Smooth muscle cell (in vitro differentiated cells): ENCODE measurements at regions not wholly inside any gene's neighbourhood (a gene's known extent, or its start where the extent isn't known, plus 50 kb on each side); places are given as distances from the start of the nearest gene placed in this dataset.
A peak's percentile ranks its signal among the peaks of the same experiment; 100 is the strongest.

ENCODE experiments used
- DNase-seq: peaks from one replicate; lab custom pipeline; 2025; ENCODE audit not compliant: unreplicated experiment; lab: John Stamatoyannopoulos, UW
- H2AFZ ChIP-seq: fragments of 200-600 bp; sonication (generic); 2 replicates; pipeline ENCODE4 v1.6.0; 2016; ENCODE audit warnings: antibody characterized with exemption, low read depth, mild to moderate bottlenecking
- H3F3A ChIP-seq: fragments of 200-600 bp; sonication (generic); 2 replicates; pipeline ENCODE4 v1.6.0; 2017; ENCODE audit warnings: antibody characterized with exemption, low read depth
- H3K27ac ChIP-seq: fragments of 200-600 bp; sonication (generic); 2 replicates; pipeline ENCODE4 v1.5.1; 2016; ENCODE audit warnings: low read depth, mild to moderate bottlenecking
- H3K27me3 ChIP-seq: fragments of 200-600 bp; sonication (generic); 2 replicates; pipeline ENCODE4 v1.6.1; 2016; ENCODE audit warnings: low read depth, mild to moderate bottlenecking
- H3K36me3 ChIP-seq: fragments of 200-600 bp; sonication (generic); 2 replicates; pipeline ENCODE4 v1.5.1; 2016; ENCODE audit warnings: low read depth
- H3K4me1 ChIP-seq: fragments of 200-600 bp; sonication (generic); 2 replicates; pipeline ENCODE4 v1.5.1; 2016; ENCODE audit warnings: low read depth
- H3K4me2 ChIP-seq: fragments of 200-600 bp; sonication (generic); 2 replicates; pipeline ENCODE4 v1.6.0; 2016; ENCODE audit warnings: mild to moderate bottlenecking
- H3K4me3 ChIP-seq: fragments of 200-600 bp; sonication (generic); 2 replicates; pipeline ENCODE4 v1.5.1; 2016; ENCODE audit warnings: mild to moderate bottlenecking
- H3K79me2 ChIP-seq: fragments of 200-600 bp; sonication (generic); 2 replicates; pipeline ENCODE4 v1.6.0; 2016; ENCODE audit warnings: low read depth, mild to moderate bottlenecking
- H3K9ac ChIP-seq: fragments of 200-600 bp; sonication (generic); 2 replicates; pipeline ENCODE4 v1.6.0; 2016; ENCODE audit warnings: low read depth
- H3K9me3 ChIP-seq: fragments of 200-600 bp; sonication (generic); replicated peaks from 2 replicates; pipeline ENCODE4 v1.5.1; 2016; ENCODE audit warnings: low read depth
- H4K20me1 ChIP-seq: fragments of 200-600 bp; sonication (generic); 2 replicates; pipeline ENCODE4 v1.6.0; 2016; ENCODE audit warnings: low read depth
- CTCF ChIP-seq: fragments of 200-600 bp; sonication (generic); IDR thresholded peaks from 2 replicates; pipeline ENCODE4 v1.5.1; 2017; ENCODE audit warnings: borderline replicate concordance, mild to moderate bottlenecking, antibody characterized with exemption; ENCODE audit not compliant: insufficient read depth, poor library complexity, severe bottlenecking
- WGBS: methylation state at CpG from one replicate; pipeline ENCODE4 v1.1.7; 2016; ENCODE audit warnings: low lambda C conversion rate; 5-methylcytosine and 5-hydroxymethylcytosine counted together

GRCh38 chr18:70493461-70493860 is 204.6 kb downstream of the SOCS6 start:
- no peak overlapping the region for H3K27ac ChIP-seq
- H3K4me2 ChIP-seq: no peak overlapping the region
- H3K9ac ChIP-seq: no peak overlapping the region
- H3K9me3 ChIP-seq: no peaks in the 10 kb centered on the region
- no peak overlapping the region for H2AFZ ChIP-seq
- no peak overlapping the region for H3K4me3 ChIP-seq
- no peaks in the 10 kb centered on the region for H3K4me1 ChIP-seq
- H3F3A ChIP-seq: no peaks in the 10 kb centered on the region
- H3K36me3 ChIP-seq: no peaks in the 10 kb centered on the region
- H4K20me1 ChIP-seq: no peaks in the 10 kb centered on the region
- TF ChIP-seq CTCF: no peak
- H3K79me2 ChIP-seq: no peaks in the 10 kb centered on the region
- no peak for DNase-seq
- 91% methylated on average over 9 of the region's 9 CpGs for WGBS
- no peaks in the 10 kb centered on the region for H3K27me3 ChIP-seq

- H3K9ac ChIP-seq: no peak overlapping the region
- TF ChIP-seq CTCF: peak; percentile 84
- peak; percentile 1 for DNase-seq
Measured at GRCh38 chr18:70491734-70492348, 203.0 kb downstream of the SOCS6 start.

GRCh38 chr18:70489986-70490933 is 201.4 kb downstream of the SOCS6 start:
- no peaks in the 10 kb centered on the region for H3K36me3 ChIP-seq
- peak overlapping the region; percentile 20 for H3K27ac ChIP-seq
- H3K79me2 ChIP-seq: no peaks in the 10 kb centered on the region
- peak overlapping the region; percentile 80 for H2AFZ ChIP-seq
- WGBS: 13% methylated on average over 10 of the region's 10 CpGs
- peak overlapping the region; percentile 81 for H3K4me2 ChIP-seq
- H3K4me1 ChIP-seq: no peaks in the 10 kb centered on the region
- no peak overlapping the region for H3K9ac ChIP-seq
- H3K9me3 ChIP-seq: no peaks in the 10 kb centered on the region
- TF ChIP-seq CTCF: peak; percentile 79
- H4K20me1 ChIP-seq: no peaks in the 10 kb centered on the region
- no peak for DNase-seq
- peak overlapping the region; percentile 38 for H3K4me3 ChIP-seq
- H3F3A ChIP-seq: no peaks in the 10 kb centered on the region
- no peaks in the 10 kb centered on the region for H3K27me3 ChIP-seq

More at GRCh38 chr18:70491734-70492348, 203.0 kb downstream of the SOCS6 start:
- H3K36me3 ChIP-seq: no peaks in the 10 kb centered on the region
- H3K9me3 ChIP-seq: no peaks in the 10 kb centered on the region
- no peaks in the 10 kb centered on the region for H3K79me2 ChIP-seq
- no peak overlapping the region for H3K4me3 ChIP-seq
- WGBS: 32% methylated on average over 4 of the region's 4 CpGs
- H3K27ac ChIP-seq: no peak overlapping the region
- H2AFZ ChIP-seq: no peak overlapping the region
- no peaks in the 10 kb centered on the region for H4K20me1 ChIP-seq
- no peaks in the 10 kb centered on the region for H3K27me3 ChIP-seq
- H3K4me2 ChIP-seq: no peak overlapping the region
- H3F3A ChIP-seq: no peaks in the 10 kb centered on the region
- no peaks in the 10 kb centered on the region for H3K4me1 ChIP-seq
